ENCODE measurements at regions not wholly inside any gene's neighbourhood (a gene's known extent, or its start where the extent isn't known, plus 50 kb on each side); places are given as distances from the start of the nearest gene placed in this dataset.

GRCh38 chr13:82374719-82375118, 1507.6 kb downstream of the SLITRK1 start:
- BruUV-seq (replicated peaks) = no TSS peak
- POLR2A ChIA-PET = no interaction called here
- no peak overlapping the region for H3K9ac ChIP-seq (replicated peaks; ENCODE audit: extremely low read depth, insufficient read depth, low read length)

More at GRCh38 chr13:82374719-82375118, 1507.6 kb downstream of the SLITRK1 start:
- dilution Hi-C loops (cut with MboI; ENCODE audit: extremely low pct_ligation_motif_present, low sequenced_read_pairs) = no loop called here
- intact Hi-C loops (cut with micrococcal nuclease) = no loop called here
- H2AFZ ChIP-seq (ENCODE audit: low read depth, low read length) = no peak overlapping the region
- peaks cover 2% of the 10 kb centered on the region for H3K9me3 ChIP-seq (replicated peaks; ENCODE audit: control insufficient read depth, insufficient read depth, low read length)
- no peak overlapping the region for H3K4me2 ChIP-seq (ENCODE audit: insufficient read depth, low read length)
- H3K4me1 ChIP-seq (ENCODE audit: control insufficient read depth, extremely low read depth, insufficient read depth, low read length) = no peaks in the 10 kb centered on the region
- H3K9me1 ChIP-seq (replicated peaks; ENCODE audit: control insufficient read depth, extremely low read depth, insufficient read depth, low read length) = no peaks in the 10 kb centered on the region
- no peak for DNase-seq (ENCODE audit: low read depth, low spot score)
- H3K36me3 ChIP-seq (ENCODE audit: control insufficient read depth in 2 of 2, extremely low read depth in 1 of 2, insufficient read depth in 2 of 2, low read length in 2 of 2) = no peaks in the 10 kb centered on the region
- H3K79me2 ChIP-seq (ENCODE audit: control insufficient read depth, insufficient read depth, low read length) = no peaks in the 10 kb centered on the region
- H3K27ac ChIP-seq (ENCODE audit: insufficient read depth, low read depth, low read length) = no peak overlapping the region
- TF ChIP-seq, protein P1, sequence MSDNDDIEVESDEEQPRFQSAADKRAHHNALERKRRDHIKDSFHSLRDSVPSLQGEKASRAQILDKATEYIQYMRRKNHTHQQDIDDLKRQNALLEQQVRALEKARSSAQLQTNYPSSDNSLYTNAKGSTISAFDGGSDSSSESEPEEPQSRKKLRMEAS (IDR thresholded peaks at IDR 0.05; ENCODE audit: insufficient read depth, insufficient read length) = no peak
- TF ChIP-seq JUN (IDR thresholded peaks at IDR 0.05; ENCODE audit: borderline replicate concordance, insufficient read depth, insufficient read length, low read depth) (no peak), EZH2 (IDR thresholded peaks at IDR 0.05; ENCODE audit: borderline replicate concordance, low read depth, low read length, severe bottlenecking) (no peak), POLR2AphosphoS5 (IDR thresholded peaks at IDR 0.05; ENCODE audit: insufficient read depth, low read depth, low read length) (no peak), MYC (IDR thresholded peaks at IDR 0.05; ENCODE audit: low read depth, low read length) (no peak), GATA2 (IDR thresholded peaks at IDR 0.05; ENCODE audit: insufficient read depth, insufficient read length, low read depth, low read length) (no peak), POLR2A (IDR thresholded peaks at IDR 0.05; ENCODE audit: low read depth, low read length) (no peak), FOS (IDR thresholded peaks at IDR 0.05; ENCODE audit: borderline replicate concordance, insufficient read depth, low read length) (no peak)
- TF ChIP-seq, protein P2, sequence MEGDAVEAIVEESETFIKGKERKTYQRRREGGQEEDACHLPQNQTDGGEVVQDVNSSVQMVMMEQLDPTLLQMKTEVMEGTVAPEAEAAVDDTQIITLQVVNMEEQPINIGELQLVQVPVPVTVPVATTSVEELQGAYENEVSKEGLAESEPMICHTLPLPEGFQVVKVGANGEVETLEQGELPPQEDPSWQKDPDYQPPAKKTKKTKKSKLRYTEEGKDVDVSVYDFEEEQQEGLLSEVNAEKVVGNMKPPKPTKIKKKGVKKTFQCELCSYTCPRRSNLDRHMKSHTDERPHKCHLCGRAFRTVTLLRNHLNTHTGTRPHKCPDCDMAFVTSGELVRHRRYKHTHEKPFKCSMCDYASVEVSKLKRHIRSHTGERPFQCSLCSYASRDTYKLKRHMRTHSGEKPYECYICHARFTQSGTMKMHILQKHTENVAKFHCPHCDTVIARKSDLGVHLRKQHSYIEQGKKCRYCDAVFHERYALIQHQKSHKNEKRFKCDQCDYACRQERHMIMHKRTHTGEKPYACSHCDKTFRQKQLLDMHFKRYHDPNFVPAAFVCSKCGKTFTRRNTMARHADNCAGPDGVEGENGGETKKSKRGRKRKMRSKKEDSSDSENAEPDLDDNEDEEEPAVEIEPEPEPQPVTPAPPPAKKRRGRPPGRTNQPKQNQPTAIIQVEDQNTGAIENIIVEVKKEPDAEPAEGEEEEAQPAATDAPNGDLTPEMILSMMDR (IDR thresholded peaks at IDR 0.05; ENCODE audit: extremely low read depth in 1 of 2, insufficient read depth in 1 of 2, low read depth in 1 of 2, low read length in 2 of 2) = no peak
- H3K4me3 ChIP-seq (replicated peaks in 1 of 3; ENCODE audit: insufficient read depth in 1 of 3, low read depth in 1 of 3, low read length in 3 of 3) = no peak overlapping the region
- H4K20me1 ChIP-seq (replicated peaks; ENCODE audit: control insufficient read depth, extremely low read depth, insufficient read depth, low read length) = no peaks in the 10 kb centered on the region
- CTCF ChIA-PET = no interaction called here
- no peaks in the 10 kb centered on the region for H3K27me3 ChIP-seq (ENCODE audit: control insufficient read depth in 2 of 2, insufficient read depth in 2 of 2, low read length in 2 of 2)
- FAIRE-seq = no peak

Data from endothelial cell of umbilical vein (primary cell).